ENCODE measurements at regions not wholly inside any gene's neighbourhood (a gene's known extent, or its start where the extent isn't known, plus 50 kb on each side); places are given as distances from the start of the nearest gene placed in this dataset.

- no peak for DNase-seq (ENCODE audit: low read depth in 2 of 2)
- no peak overlapping the region for H3K4me2 ChIP-seq (ENCODE audit: extremely low read depth, insufficient read depth, low read length)
- no peak overlapping the region for H2AFZ ChIP-seq (ENCODE audit: low read length)
Observed at GRCh38 chr11:104451197-104451893, 287.4 kb upstream of the PDGFD start.

DNA sequence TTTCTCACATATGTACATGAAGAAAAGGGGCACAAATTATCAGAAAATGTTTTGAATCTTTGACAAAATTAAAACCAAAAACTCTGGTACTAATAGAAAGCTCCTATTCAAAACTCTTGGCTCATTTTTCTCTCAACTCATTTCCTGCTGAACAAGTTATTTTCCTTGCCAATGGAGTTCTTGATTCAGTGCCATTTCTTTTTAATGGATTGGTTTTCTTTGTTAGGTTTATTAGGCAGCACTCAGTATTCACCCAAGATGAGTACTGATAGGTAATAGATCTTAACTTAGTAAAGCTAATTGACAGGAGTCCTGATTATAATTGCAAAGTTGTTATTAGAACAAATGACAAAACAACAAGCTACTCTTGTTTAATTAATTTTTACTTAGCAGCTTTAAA is 279.4 kb upstream of the PDGFD start:
- H3K9ac ChIP-seq (ENCODE audit: insufficient read depth, low read length), result no peak overlapping the region
- H3K9me3 ChIP-seq (ENCODE audit: control insufficient read depth, insufficient read depth, low read depth, low read length), result no peaks in the 10 kb centered on the region
- no peak overlapping the region for H3K27ac ChIP-seq (ENCODE audit: insufficient read depth, low read length)
- H3K79me2 ChIP-seq (ENCODE audit: control insufficient read depth, insufficient read depth, low read length), result no peaks in the 10 kb centered on the region
- H3K4me3 ChIP-seq (replicated peaks in 1 of 4; ENCODE audit: control extremely low read depth in 1 of 4, insufficient read depth in 1 of 4, low read depth in 3 of 4, low read length in 4 of 4), result no peak overlapping the region
- H3K4me1 ChIP-seq (ENCODE audit: control insufficient read depth, extremely low read depth, insufficient read depth, low read length), result no peaks in the 10 kb centered on the region
- DNase-seq (ENCODE audit: low read depth in 2 of 2), result peak in 1 of 2 donors; percentile 9
- H3K4me2 ChIP-seq (ENCODE audit: extremely low read depth, insufficient read depth, low read length), result no peak overlapping the region
- H3K27me3 ChIP-seq (ENCODE audit: control insufficient read depth, insufficient read depth, low read length), result no peaks in the 10 kb centered on the region
- no peaks in the 10 kb centered on the region for H4K20me1 ChIP-seq (ENCODE audit: control insufficient read depth, extremely low read depth, insufficient read depth, low read length)
- H2AFZ ChIP-seq (ENCODE audit: low read length), result no peak overlapping the region
- TF ChIP-seq CTCF (conservative IDR thresholded peaks at IDR 0.05 in 1 of 2, IDR thresholded peaks at IDR 0.05 in 1 of 2; ENCODE audit: low read depth in 1 of 2, low read length in 2 of 2), result no peak
- no peak for TF ChIP-seq EZH2 (IDR thresholded peaks at IDR 0.05; ENCODE audit: low read length, missing control alignments)
- no peaks in the 10 kb centered on the region for H3K36me3 ChIP-seq (ENCODE audit: control insufficient read depth, insufficient read depth, low read length)

More at GRCh38 chr11:104451197-104451893, 287.4 kb upstream of the PDGFD start:
- H3K27me3 ChIP-seq (ENCODE audit: control insufficient read depth, insufficient read depth, low read length), result no peaks in the 10 kb centered on the region
- no peak overlapping the region for H3K4me3 ChIP-seq (replicated peaks in 1 of 4; ENCODE audit: control extremely low read depth in 1 of 4, insufficient read depth in 1 of 4, low read depth in 3 of 4, low read length in 4 of 4)
- H3K27ac ChIP-seq (ENCODE audit: insufficient read depth, low read length), result no peak overlapping the region
- TF ChIP-seq EZH2 (IDR thresholded peaks at IDR 0.05; ENCODE audit: low read length, missing control alignments) (no peak), CTCF (conservative IDR thresholded peaks at IDR 0.05 in 1 of 2, IDR thresholded peaks at IDR 0.05 in 1 of 2; ENCODE audit: low read depth in 1 of 2, low read length in 2 of 2) (no peak)
- H3K36me3 ChIP-seq (ENCODE audit: control insufficient read depth, insufficient read depth, low read length), result no peaks in the 10 kb centered on the region
- no peaks in the 10 kb centered on the region for H3K79me2 ChIP-seq (ENCODE audit: control insufficient read depth, insufficient read depth, low read length)
- H3K4me1 ChIP-seq (ENCODE audit: control insufficient read depth, extremely low read depth, insufficient read depth, low read length), result no peaks in the 10 kb centered on the region
- no peaks in the 10 kb centered on the region for H3K9me3 ChIP-seq (ENCODE audit: control insufficient read depth, insufficient read depth, low read depth, low read length)
- H3K9ac ChIP-seq (ENCODE audit: insufficient read depth, low read length), result no peak overlapping the region
- no peaks in the 10 kb centered on the region for H4K20me1 ChIP-seq (ENCODE audit: control insufficient read depth, extremely low read depth, insufficient read depth, low read length)

DNA sequence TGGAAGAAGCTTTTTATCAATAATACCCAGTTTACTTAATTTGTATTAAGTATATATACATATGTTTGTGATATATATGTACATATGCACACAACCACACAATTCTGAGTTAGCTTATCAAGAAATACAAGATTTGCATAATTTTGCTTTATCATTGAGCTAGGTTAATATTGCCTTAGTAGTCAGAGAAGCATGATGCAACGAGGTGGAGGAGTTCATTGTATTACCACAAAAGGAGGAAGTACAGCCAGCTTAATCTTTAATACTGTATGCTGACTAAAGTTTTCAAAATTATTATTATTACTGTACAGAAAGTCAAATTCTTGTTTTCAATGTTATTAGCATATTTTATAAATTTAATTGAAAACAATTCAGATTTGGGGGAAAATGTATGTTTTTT is 278.4 kb upstream of the PDGFD start:
- Histone ChIP-seq H3K9ac (ENCODE audit: insufficient read depth, low read length) (no peak overlapping the region), H3K36me3 (ENCODE audit: control insufficient read depth, insufficient read depth, low read length) (no peaks in the 10 kb centered on the region), H3K4me3 (replicated peaks in 1 of 4; ENCODE audit: control extremely low read depth in 1 of 4, insufficient read depth in 1 of 4, low read depth in 3 of 4, low read length in 4 of 4) (no peak overlapping the region), H3K79me2 (ENCODE audit: control insufficient read depth, insufficient read depth, low read length) (no peaks in the 10 kb centered on the region), H3K4me2 (ENCODE audit: extremely low read depth, insufficient read depth, low read length) (no peak overlapping the region), H4K20me1 (ENCODE audit: control insufficient read depth, extremely low read depth, insufficient read depth, low read length) (no peaks in the 10 kb centered on the region), H3K27ac (ENCODE audit: insufficient read depth, low read length) (no peak overlapping the region), H3K4me1 (ENCODE audit: control insufficient read depth, extremely low read depth, insufficient read depth, low read length) (no peaks in the 10 kb centered on the region), H2AFZ (ENCODE audit: low read length) (no peak overlapping the region), H3K9me3 (ENCODE audit: control insufficient read depth, insufficient read depth, low read depth, low read length) (no peaks in the 10 kb centered on the region), H3K27me3 (ENCODE audit: control insufficient read depth, insufficient read depth, low read length) (no peaks in the 10 kb centered on the region)
- no peak for TF ChIP-seq EZH2 (IDR thresholded peaks at IDR 0.05; ENCODE audit: low read length, missing control alignments)
- TF ChIP-seq CTCF (conservative IDR thresholded peaks at IDR 0.05 in 1 of 2, IDR thresholded peaks at IDR 0.05 in 1 of 2; ENCODE audit: low read depth in 1 of 2, low read length in 2 of 2), result no peak
- DNase-seq (ENCODE audit: low read depth in 2 of 2), result no peak
